H9 (cell line): ENCODE measurements at regions not wholly inside any gene's neighbourhood (a gene's known extent, or its start where the extent isn't known, plus 50 kb on each side); places are given as distances from the start of the nearest gene placed in this dataset.

Experiments
- DNase-seq: peaks from one replicate; pipeline ENCODE4 v3.0.0-alpha.2; 2017
- H2AFZ ChIP-seq: one replicate; pipeline ENCODE4 v1.6.1; 2013; ENCODE audit warnings: mild to moderate bottlenecking, low read length, control low read depth, moderate library complexity
- H2AK5ac ChIP-seq: 2 replicates; pipeline ENCODE4 v1.6.1; 2013; ENCODE audit warnings: low read length, control low read depth, mixed read lengths; ENCODE audit not compliant: insufficient read length
- H2BK120ac ChIP-seq: one replicate; pipeline ENCODE4 v1.6.1; 2013; ENCODE audit warnings: low read depth, mild to moderate bottlenecking, low read length, control low read depth, inconsistent platforms; ENCODE audit not compliant: poor library complexity, severe bottlenecking
- H2BK12ac ChIP-seq: 2 replicates; pipeline ENCODE4 v1.6.1; 2013; ENCODE audit warnings: low read length, control low read depth, mixed read lengths, low read depth; ENCODE audit not compliant: insufficient read length
- H2BK15ac ChIP-seq: 2 replicates; pipeline ENCODE4 v1.6.1; 2013; ENCODE audit warnings: low read depth, low read length, control low read depth
- H2BK20ac ChIP-seq: one replicate; pipeline ENCODE4 v1.6.1; 2013; ENCODE audit warnings: low read depth, mild to moderate bottlenecking, low read length, control low read depth, inconsistent platforms; ENCODE audit not compliant: poor library complexity, severe bottlenecking
- H2BK5ac ChIP-seq: 2 replicates; pipeline ENCODE4 v1.6.1; 2013; ENCODE audit warnings: low read length, control low read depth, mixed read lengths; ENCODE audit not compliant: insufficient read length
- H3K14ac ChIP-seq: 2 replicates; pipeline ENCODE4 v1.6.1; 2013; ENCODE audit warnings: low read length, control low read depth; ENCODE audit not compliant: insufficient read depth
- H3K18ac ChIP-seq: 2 replicates; pipeline ENCODE4 v1.6.1; 2013; ENCODE audit warnings: low read depth, mild to moderate bottlenecking, mixed read lengths, low read length, control low read depth; ENCODE audit not compliant: insufficient read length
- H3K23ac ChIP-seq: 2 replicates; pipeline ENCODE4 v1.6.1; 2013; ENCODE audit warnings: low read length, control low read depth, mixed read lengths, low read depth; ENCODE audit not compliant: insufficient read length
- H3K23me2 ChIP-seq: 2 replicates; pipeline ENCODE4 v1.6.1; 2013; ENCODE audit warnings: low read depth, mild to moderate bottlenecking, mixed read lengths, low read length, control low read depth; ENCODE audit not compliant: insufficient read length, poor library complexity, severe bottlenecking
- H3K27ac ChIP-seq: 2 replicates; pipeline ENCODE4 v1.5.1; 2013; ENCODE audit warnings: low read length, control low read depth, mixed read lengths, low read depth; ENCODE audit not compliant: insufficient read length
- H3K27me3 ChIP-seq: 2 replicates; pipeline ENCODE4 v1.6.1; 2013; ENCODE audit warnings: low read length, control low read depth, inconsistent platforms; ENCODE audit not compliant: insufficient read depth
- H3K4ac ChIP-seq: 2 replicates; pipeline ENCODE4 v1.6.1; 2013; ENCODE audit warnings: low read depth, mild to moderate bottlenecking, control low read depth, inconsistent platforms, low read length, moderate library complexity
- H3K4me1 ChIP-seq: 2 replicates; pipeline ENCODE4 v1.6.1; 2013; ENCODE audit warnings: low read length, control low read depth, inconsistent platforms; ENCODE audit not compliant: insufficient read depth
- H3K4me2 ChIP-seq: 2 replicates; pipeline ENCODE4 v1.6.1; 2013; ENCODE audit warnings: low read length, control low read depth, mixed read lengths; ENCODE audit not compliant: insufficient read length, insufficient read depth
- H3K56ac ChIP-seq: 2 replicates; pipeline ENCODE4 v1.6.1; 2013; ENCODE audit warnings: low read depth, mild to moderate bottlenecking, mixed read lengths, low read length, control low read depth; ENCODE audit not compliant: insufficient read length
- H3K79me1 ChIP-seq: 2 replicates; pipeline ENCODE4 v1.6.1; 2013; ENCODE audit warnings: low read depth, mild to moderate bottlenecking, moderate library complexity, low read length, control low read depth, inconsistent platforms; ENCODE audit not compliant: insufficient read depth, poor library complexity, severe bottlenecking
- H3K79me2 ChIP-seq: 2 replicates; pipeline ENCODE4 v1.6.1; 2013; ENCODE audit warnings: low read length, control low read depth, inconsistent platforms; ENCODE audit not compliant: insufficient read depth
- H3K9ac ChIP-seq: 2 replicates; pipeline ENCODE4 v1.6.1; 2013; ENCODE audit warnings: low read length, control low read depth, mixed read lengths; ENCODE audit not compliant: insufficient read length; ENCODE audit errors: extremely low read depth
- H3K9me3 ChIP-seq: one replicate; pipeline ENCODE4 v1.6.1; 2013; ENCODE audit warnings: low read depth, low read length, inconsistent platforms; ENCODE audit not compliant: control insufficient read depth
- H3T11ph ChIP-seq: one replicate; pipeline ENCODE4 v1.6.1; 2013; ENCODE audit warnings: mild to moderate bottlenecking, low read length, control low read depth, inconsistent platforms
- H4K20me1 ChIP-seq: one replicate; pipeline ENCODE4 v1.6.1; 2013; ENCODE audit not compliant: control insufficient read depth, insufficient read length, insufficient read depth
- H4K5ac ChIP-seq: 2 replicates; pipeline ENCODE4 v1.6.1; 2013; ENCODE audit warnings: low read depth, mild to moderate bottlenecking, mixed read lengths, low read length, control low read depth; ENCODE audit not compliant: insufficient read length
- H4K8ac ChIP-seq: replicated peaks from 2 replicates; pipeline ENCODE4 v1.6.1; 2013; ENCODE audit warnings: low read length, control low read depth, mixed read lengths, low read depth; ENCODE audit not compliant: insufficient read length
- H4K91ac ChIP-seq: 2 replicates; pipeline ENCODE4 v1.6.1; 2013; ENCODE audit warnings: low read depth, mild to moderate bottlenecking, moderate library complexity, mixed read lengths, low read length, control low read depth; ENCODE audit not compliant: insufficient read length
- H3K27ac Mint-ChIP-seq, 3 experiments: 2 replicates in 2 of 3; 3 replicates in 1 of 3; pipeline ENCODE4 v1.8.0; 2020 to 2021; ENCODE audit warnings: mixed read lengths in 3 of 3, mild to moderate bottlenecking in 1 of 3, moderate library complexity in 1 of 3
- H3K27me3 Mint-ChIP-seq: 2 replicates; pipeline ENCODE4 v1.8.0; 2021; ENCODE audit warnings: low read depth, mild to moderate bottlenecking, moderate library complexity, mixed read lengths
- H3K36me3 Mint-ChIP-seq, 3 experiments: 2 replicates in 2 of 3; 3 replicates in 1 of 3; pipeline ENCODE4 v1.8.0; 2020 to 2021; ENCODE audit warnings: low read depth in 3 of 3, mixed read lengths in 3 of 3; ENCODE audit not compliant: insufficient read depth in 1 of 3
- H3K4me1 Mint-ChIP-seq, 2 experiments: 2 replicates each; pipeline ENCODE4 v1.8.0; 2020; ENCODE audit warnings: mixed read lengths in 2 of 2
- H3K4me3 Mint-ChIP-seq, 2 experiments: 2 replicates in 1 of 2; 3 replicates in 1 of 2; pipeline ENCODE4 v1.8.0; 2020 to 2021; ENCODE audit warnings: mild to moderate bottlenecking in 2 of 2, mixed read lengths in 2 of 2, moderate library complexity in 1 of 2
- H3K9me3 Mint-ChIP-seq, 2 experiments: 2 replicates in 1 of 2; 3 replicates in 1 of 2; pipeline ENCODE4 v1.8.0; 2020; ENCODE audit warnings: mild to moderate bottlenecking in 2 of 2, mixed read lengths in 2 of 2, moderate library complexity in 1 of 2
- TF ChIP-seq, protein P1 (sequence below): fragments of 200-600 bp; sonication (generic); conservative IDR thresholded peaks from 3 replicates; pipeline ENCODE4 v1.8.0; 2021; ENCODE audit warnings: antibody characterized with exemption, mild to moderate bottlenecking

DNA sequence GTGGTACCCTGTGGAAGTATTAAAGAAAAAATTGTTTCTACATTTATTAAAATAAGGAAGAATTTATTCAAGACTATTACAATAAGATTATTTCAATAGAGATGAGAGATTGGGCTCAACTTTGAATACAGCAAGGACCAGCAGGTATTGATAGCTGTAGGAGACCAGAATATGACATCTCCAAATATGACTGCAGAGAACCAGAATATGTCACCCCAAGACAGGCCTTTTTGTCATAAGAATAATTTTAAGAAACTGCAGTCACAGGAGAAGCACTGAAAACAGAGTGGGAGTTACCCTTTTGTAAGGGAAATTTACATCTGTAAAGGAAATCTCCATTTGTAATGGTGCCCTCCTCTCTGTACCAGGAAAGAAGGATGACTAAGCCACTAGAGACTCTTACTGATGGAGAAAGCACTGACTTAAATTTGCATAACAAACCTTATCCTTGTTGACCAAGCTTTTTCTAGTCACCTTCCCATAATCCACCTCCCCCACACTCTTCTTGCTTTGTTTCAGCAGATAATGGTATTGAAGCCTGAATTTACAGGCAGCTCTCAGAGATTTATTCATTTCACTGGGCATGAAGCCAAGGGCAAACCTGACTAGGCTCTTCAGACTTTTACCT, 145.1 kb upstream of the RMP24 start:
- no peaks in the 10 kb centered on the region for H4K20me1 ChIP-seq
- no peak overlapping the region for H4K8ac ChIP-seq
- no peaks in the 10 kb centered on the region for H3K79me1 ChIP-seq
- peak overlapping the region; percentile 99 for H2AK5ac ChIP-seq
- DNase-seq, result peak; percentile 69
- H4K91ac ChIP-seq, result peak overlapping the region; percentile 79
- H3K14ac ChIP-seq, result no peak overlapping the region
- H2BK5ac ChIP-seq, result peak overlapping the region; percentile 77
- H2AFZ ChIP-seq, result no peak overlapping the region
- peak overlapping the region; percentile 99 for H2BK12ac ChIP-seq
- no peak overlapping the region for H2BK120ac ChIP-seq
- peaks cover 40 to 42% of the 10 kb centered on the region in 2 experiments for H3K9me3 Mint-ChIP-seq
- peak overlapping the region; percentile 18 for H4K5ac ChIP-seq
- H3K56ac ChIP-seq, result peak overlapping the region; percentile 70
- H3T11ph ChIP-seq, result peak overlapping the region; percentile 30
- H3K27ac Mint-ChIP-seq, result peak overlapping the region; percentile 96 to 99 (median 99)
- H3K36me3 Mint-ChIP-seq, result peaks cover 15 to 43% (median 42%) of the 10 kb centered on the region in 3 experiments
- H2BK15ac ChIP-seq, result no peak overlapping the region
- H3K27me3 Mint-ChIP-seq, result no peaks in the 10 kb centered on the region
- H3K27ac ChIP-seq, result peak overlapping the region; percentile 99
- H2BK20ac ChIP-seq, result no peak overlapping the region
- H3K9me3 ChIP-seq, result peaks cover 15% of the 10 kb centered on the region
- no peak overlapping the region for H3K4me3 Mint-ChIP-seq
- no peaks in the 10 kb centered on the region for H3K27me3 ChIP-seq
- peak overlapping the region; percentile 80 for H3K18ac ChIP-seq
- H3K4ac ChIP-seq, result no peak overlapping the region; the same call in 1 of the 2 replicates
- TF ChIP-seq, protein P1, sequence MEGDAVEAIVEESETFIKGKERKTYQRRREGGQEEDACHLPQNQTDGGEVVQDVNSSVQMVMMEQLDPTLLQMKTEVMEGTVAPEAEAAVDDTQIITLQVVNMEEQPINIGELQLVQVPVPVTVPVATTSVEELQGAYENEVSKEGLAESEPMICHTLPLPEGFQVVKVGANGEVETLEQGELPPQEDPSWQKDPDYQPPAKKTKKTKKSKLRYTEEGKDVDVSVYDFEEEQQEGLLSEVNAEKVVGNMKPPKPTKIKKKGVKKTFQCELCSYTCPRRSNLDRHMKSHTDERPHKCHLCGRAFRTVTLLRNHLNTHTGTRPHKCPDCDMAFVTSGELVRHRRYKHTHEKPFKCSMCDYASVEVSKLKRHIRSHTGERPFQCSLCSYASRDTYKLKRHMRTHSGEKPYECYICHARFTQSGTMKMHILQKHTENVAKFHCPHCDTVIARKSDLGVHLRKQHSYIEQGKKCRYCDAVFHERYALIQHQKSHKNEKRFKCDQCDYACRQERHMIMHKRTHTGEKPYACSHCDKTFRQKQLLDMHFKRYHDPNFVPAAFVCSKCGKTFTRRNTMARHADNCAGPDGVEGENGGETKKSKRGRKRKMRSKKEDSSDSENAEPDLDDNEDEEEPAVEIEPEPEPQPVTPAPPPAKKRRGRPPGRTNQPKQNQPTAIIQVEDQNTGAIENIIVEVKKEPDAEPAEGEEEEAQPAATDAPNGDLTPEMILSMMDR, result no peak
- no peaks in the 10 kb centered on the region for H3K79me2 ChIP-seq
- peak overlapping the region; percentile 10 for H3K4me2 ChIP-seq
- H3K4me1 ChIP-seq, result peaks cover 13% of the 10 kb centered on the region
- H3K9ac ChIP-seq, result no peak overlapping the region
- H3K23me2 ChIP-seq, result no peaks in the 10 kb centered on the region
- peaks cover 40 to 57% of the 10 kb centered on the region in 2 experiments for H3K4me1 Mint-ChIP-seq
- H3K23ac ChIP-seq, result no peak overlapping the region
